Neuron (in vitro differentiated cells): ENCODE measurements at regions not wholly inside any gene's neighbourhood (a gene's known extent, or its start where the extent isn't known, plus 50 kb on each side); places are given as distances from the start of the nearest gene placed in this dataset.
"Not testable (repeated sequence)": the region's sequence is repeated elsewhere in the genome, so short reads cannot be mapped to it uniquely, and the experiment has no call there.

Source experiments
- H2AFZ ChIP-seq: one replicate; pipeline ENCODE4 v1.6.1; 2013; ENCODE audit warnings: low read depth, mild to moderate bottlenecking, inconsistent platforms, low read length, moderate library complexity
- H3K27me3 ChIP-seq: one replicate; pipeline ENCODE4 v1.6.1; 2013; ENCODE audit warnings: low read length; ENCODE audit not compliant: insufficient read depth
- H3K36me3 ChIP-seq: one replicate; pipeline ENCODE4 v1.6.1; 2013; ENCODE audit warnings: low read length; ENCODE audit not compliant: insufficient read depth
- H3K4me1 ChIP-seq: one replicate; pipeline ENCODE4 v1.6.1; 2013; ENCODE audit warnings: low read length; ENCODE audit not compliant: insufficient read depth
- H3K4me3 ChIP-seq: 2 replicates; pipeline ENCODE4 v1.5.1; 2013; ENCODE audit warnings: mild to moderate bottlenecking, low read length, moderate library complexity
- H3K9me3 ChIP-seq: one replicate; pipeline ENCODE4 v1.6.1; 2013; ENCODE audit warnings: low read length

- Histone ChIP-seq H3K36me3 (no peaks in the 10 kb centered on the region), H2AFZ (no peak overlapping the region)
These were observed 509.9 kb upstream of the ZFP42 start for GRCh38 chr4:187485676-187486075.

GRCh38 chr4:187491286-187491685 is 504.3 kb upstream of the ZFP42 start:
- H2AFZ ChIP-seq: no peak overlapping the region
- H3K4me1 ChIP-seq: no peaks in the 10 kb centered on the region
- H3K36me3 ChIP-seq: no peaks in the 10 kb centered on the region
- H3K27me3 ChIP-seq: no peaks in the 10 kb centered on the region
- no peak overlapping the region for H3K4me3 ChIP-seq
- H3K9me3 ChIP-seq: no peaks in the 10 kb centered on the region

More at GRCh38 chr4:187485676-187486075, 509.9 kb upstream of the ZFP42 start:
- Histone ChIP-seq H3K4me1 (no peaks in the 10 kb centered on the region), H3K27me3 (no peaks in the 10 kb centered on the region), H3K9me3 (no peaks in the 10 kb centered on the region), H3K4me3 (no peak overlapping the region)

- Histone ChIP-seq H3K36me3 (no peaks in the 10 kb centered on the region), H2AFZ (no peak overlapping the region), H3K4me1 (no peaks in the 10 kb centered on the region), H3K9me3 (no peaks in the 10 kb centered on the region), H3K4me3 (no peak overlapping the region), H3K27me3 (no peaks in the 10 kb centered on the region)
These were observed 503.6 kb upstream of the ZFP42 start for GRCh38 chr4:187491959-187492358.

- no peaks in the 10 kb centered on the region for H3K27me3 ChIP-seq
- no peaks in the 10 kb centered on the region for H3K36me3 ChIP-seq
- no peak overlapping the region for H2AFZ ChIP-seq
- H3K4me1 ChIP-seq: no peaks in the 10 kb centered on the region
- H3K9me3 ChIP-seq: no peaks in the 10 kb centered on the region
- no peak overlapping the region for H3K4me3 ChIP-seq
These were observed 501.9 kb upstream of the ZFP42 start for GRCh38 chr4:187493661-187494060.

- H2AFZ ChIP-seq: no peak overlapping the region
- H3K9me3 ChIP-seq: no peaks in the 10 kb centered on the region
- H3K4me3 ChIP-seq: no peak overlapping the region
- H3K4me1 ChIP-seq: no peaks in the 10 kb centered on the region
- no peaks in the 10 kb centered on the region for H3K36me3 ChIP-seq
- no peaks in the 10 kb centered on the region for H3K27me3 ChIP-seq
These were observed 495.6 kb upstream of the ZFP42 start for GRCh38 chr4:187499956-187500355.

- no peak overlapping the region for H3K4me3 ChIP-seq
- H3K4me1 ChIP-seq: no peaks in the 10 kb centered on the region
- no peaks in the 10 kb centered on the region for H3K9me3 ChIP-seq
- H3K36me3 ChIP-seq: no peaks in the 10 kb centered on the region
- H2AFZ ChIP-seq: no peak overlapping the region
- H3K27me3 ChIP-seq: peaks cover 2% of the 10 kb centered on the region
These were observed 494.8 kb upstream of the ZFP42 start for GRCh38 chr4:187500796-187501195.

GRCh38 chr4:187501731-187502130 is 493.8 kb upstream of the ZFP42 start:
- no peak overlapping the region for H2AFZ ChIP-seq

GRCh38 chr4:187504974-187505797 is 490.4 kb upstream of the ZFP42 start:
- no peaks in the 10 kb centered on the region for H3K36me3 ChIP-seq
- H3K4me3 ChIP-seq: peak overlapping the region; percentile 31
- H2AFZ ChIP-seq: no peak overlapping the region
- H3K9me3 ChIP-seq: no peaks in the 10 kb centered on the region
- no peaks in the 10 kb centered on the region for H3K4me1 ChIP-seq
- peaks cover 2% of the 10 kb centered on the region for H3K27me3 ChIP-seq

More at GRCh38 chr4:187501731-187502130, 493.8 kb upstream of the ZFP42 start:
- H3K4me1 ChIP-seq: no peaks in the 10 kb centered on the region
- H3K27me3 ChIP-seq: peaks cover 2% of the 10 kb centered on the region
- H3K9me3 ChIP-seq: no peaks in the 10 kb centered on the region
- H3K4me3 ChIP-seq: no peak overlapping the region
- no peaks in the 10 kb centered on the region for H3K36me3 ChIP-seq

- not testable (repeated sequence) for H3K4me1 ChIP-seq, H3K36me3 ChIP-seq, H3K4me3 ChIP-seq, H3K27me3 ChIP-seq, H3K9me3 ChIP-seq, H2AFZ ChIP-seq
These were observed 489.8 kb upstream of the ZFP42 start for GRCh38 chr4:187505798-187506141.

- Histone ChIP-seq H3K4me1 (no peaks in the 10 kb centered on the region), H3K9me3 (no peaks in the 10 kb centered on the region), H2AFZ (no peak overlapping the region), H3K36me3 (no peaks in the 10 kb centered on the region), H3K27me3 (no peaks in the 10 kb centered on the region), H3K4me3 (no peak overlapping the region)
These were observed 479.3 kb upstream of the ZFP42 start for GRCh38 chr4:187516224-187516623.

- Histone ChIP-seq H3K4me1 (no peaks in the 10 kb centered on the region), H3K9me3 (no peaks in the 10 kb centered on the region), H2AFZ (no peak overlapping the region), H3K4me3 (no peak overlapping the region), H3K36me3 (no peaks in the 10 kb centered on the region), H3K27me3 (no peaks in the 10 kb centered on the region)
These were observed 453.9 kb upstream of the ZFP42 start for GRCh38 chr4:187541666-187542065.

GRCh38 chr4:187544461-187545053 is 451.0 kb upstream of the ZFP42 start:
- no peaks in the 10 kb centered on the region for H3K9me3 ChIP-seq
- H3K4me3 ChIP-seq: no peak overlapping the region
- H3K4me1 ChIP-seq: no peaks in the 10 kb centered on the region
- no peaks in the 10 kb centered on the region for H3K27me3 ChIP-seq
- H2AFZ ChIP-seq: no peak overlapping the region
- no peaks in the 10 kb centered on the region for H3K36me3 ChIP-seq

GRCh38 chr4:187547316-187547715 is 448.3 kb upstream of the ZFP42 start:
- Histone ChIP-seq H3K4me3 (no peak overlapping the region), H3K27me3 (no peaks in the 10 kb centered on the region)

More at GRCh38 chr4:187547316-187547715, 448.3 kb upstream of the ZFP42 start:
- Histone ChIP-seq H3K9me3 (no peaks in the 10 kb centered on the region), H3K4me1 (no peaks in the 10 kb centered on the region), H3K36me3 (no peaks in the 10 kb centered on the region), H2AFZ (no peak overlapping the region)
